Neural progenitor cell (in vitro differentiated cells): ENCODE measurements at regions not wholly inside any gene's neighbourhood (a gene's known extent, or its start where the extent isn't known, plus 50 kb on each side); places are given as distances from the start of the nearest gene placed in this dataset.

Experiments used
- DNase-seq: peaks from one replicate; pipeline ENCODE4 v3.0.0-alpha.2; 2016; ENCODE audit warnings: low spot score
- H2AFZ ChIP-seq: fragments of 200-600 bp; sonication (generic); replicated peaks from 2 replicates; pipeline ENCODE4 v1.6.1; 2016; ENCODE audit warnings: antibody characterized with exemption
- H3F3A ChIP-seq: fragments of 200-600 bp; sonication (generic); 2 replicates; pipeline ENCODE4 v1.6.1; 2016; ENCODE audit warnings: antibody characterized with exemption, low read depth
- H3K27ac ChIP-seq: fragments of 200-600 bp; sonication (generic); 2 replicates; pipeline ENCODE4 v1.5.1; 2016; ENCODE audit warnings: mild to moderate bottlenecking
- H3K27me3 ChIP-seq: fragments of 200-600 bp; sonication (generic); 2 replicates; pipeline ENCODE4 v1.6.1; 2016; ENCODE audit warnings: mild to moderate bottlenecking, moderate library complexity
- H3K36me3 ChIP-seq: fragments of 200-600 bp; sonication (generic); 2 replicates; pipeline ENCODE4 v1.5.1; 2016
- H3K4me1 ChIP-seq: fragments of 200-600 bp; sonication (generic); 2 replicates; pipeline ENCODE4 v1.6.1; 2016; ENCODE audit warnings: mixed run types
- H3K4me2 ChIP-seq: fragments of 200-600 bp; sonication (generic); 2 replicates; pipeline ENCODE4 v1.6.1; 2016
- H3K4me3 ChIP-seq: fragments of 200-600 bp; sonication (generic); 2 replicates; pipeline ENCODE4 v1.5.1; 2016
- H3K79me2 ChIP-seq: fragments of 200-600 bp; sonication (generic); 2 replicates; pipeline ENCODE4 v1.6.1; 2016; ENCODE audit warnings: low read depth
- H3K9ac ChIP-seq: fragments of 200-600 bp; sonication (generic); 2 replicates; pipeline ENCODE4 v1.6.1; 2016
- H3K9me3 ChIP-seq: fragments of 200-600 bp; sonication (generic); 2 replicates; pipeline ENCODE4 v1.5.1; 2016; ENCODE audit warnings: low read depth
- H4K20me1 ChIP-seq: fragments of 200-600 bp; sonication (generic); 2 replicates; pipeline ENCODE4 v1.6.1; 2016; ENCODE audit warnings: low read depth
- H3K27ac Mint-ChIP-seq: 3 replicates; pipeline ENCODE4 v1.8.0; 2021; ENCODE audit warnings: mixed read lengths
- H3K27me3 Mint-ChIP-seq: 2 replicates; pipeline ENCODE4 v1.8.0; 2022; ENCODE audit warnings: low read depth, mild to moderate bottlenecking, inconsistent platforms, moderate library complexity, mixed read lengths; ENCODE audit not compliant: insufficient read depth
- H3K36me3 Mint-ChIP-seq: 3 replicates; pipeline ENCODE4 v1.8.0; 2021; ENCODE audit warnings: mixed read lengths
- H3K4me1 Mint-ChIP-seq: 3 replicates; pipeline ENCODE4 v1.8.0; 2021; ENCODE audit warnings: mixed read lengths
- H3K4me3 Mint-ChIP-seq: 3 replicates; pipeline ENCODE4 v1.8.0; 2021; ENCODE audit warnings: mild to moderate bottlenecking, moderate library complexity, mixed read lengths
- H3K9me3 Mint-ChIP-seq: 3 replicates; pipeline ENCODE4 v1.8.0; 2020; ENCODE audit warnings: mixed read lengths
- CTCF ChIP-seq: fragments of 200-600 bp; sonication (generic); IDR thresholded peaks from 2 replicates; pipeline ENCODE4 v1.5.1; 2017; ENCODE audit warnings: antibody characterized with exemption, mild to moderate bottlenecking
- EZH2 ChIP-seq: fragments of 200-600 bp; sonication (generic); IDR thresholded peaks from 2 replicates; pipeline ENCODE4 v1.6.1; 2017; ENCODE audit warnings: antibody characterized with exemption, mild to moderate bottlenecking, moderate library complexity
- EZH2phosphoT487 ChIP-seq: fragments of 200-600 bp; sonication (generic); IDR thresholded peaks from 2 replicates; pipeline ENCODE4 v1.6.1; 2017; ENCODE audit warnings: antibody characterized with exemption

- H2AFZ ChIP-seq = no peak overlapping the region
- Mint-ChIP-seq H3K9me3 (peaks cover 10% of the 10 kb centered on the region), H3K27me3 (peaks cover 3% of the 10 kb centered on the region), H3K27ac (no peak overlapping the region), H3K4me3 (no peak overlapping the region), H3K4me1 (peaks cover 8% of the 10 kb centered on the region), H3K36me3 (no peaks in the 10 kb centered on the region)
- DNase-seq = no peak
- TF ChIP-seq CTCF = no peak
- no peak for TF ChIP-seq EZH2phosphoT487
- no peaks in the 10 kb centered on the region for H3K4me1 ChIP-seq
- no peaks in the 10 kb centered on the region for H3K79me2 ChIP-seq
- H3K4me3 ChIP-seq = no peak overlapping the region
- no peak overlapping the region for H3K27ac ChIP-seq
- peaks cover 7% of the 10 kb centered on the region for H3K9me3 ChIP-seq
- no peaks in the 10 kb centered on the region for H4K20me1 ChIP-seq
- H3K9ac ChIP-seq = no peak overlapping the region
- no peaks in the 10 kb centered on the region for H3F3A ChIP-seq
- H3K27me3 ChIP-seq = no peaks in the 10 kb centered on the region
- H3K36me3 ChIP-seq = no peaks in the 10 kb centered on the region
- no peak overlapping the region for H3K4me2 ChIP-seq
Observed at GRCh38 chr5:1735320-1735970, 64.2 kb downstream of the MRPL36 start.

GRCh38 chr5:1734908-1735289 is 64.7 kb downstream of the MRPL36 start:
- H3F3A ChIP-seq = no peaks in the 10 kb centered on the region
- no peaks in the 10 kb centered on the region for H4K20me1 ChIP-seq
- H3K4me2 ChIP-seq = no peak overlapping the region
- H3K4me1 Mint-ChIP-seq = peaks cover 8% of the 10 kb centered on the region
- no peaks in the 10 kb centered on the region for H3K79me2 ChIP-seq
- peaks cover 2% of the 10 kb centered on the region for H3K9me3 ChIP-seq
- H3K36me3 Mint-ChIP-seq = no peaks in the 10 kb centered on the region
- no peaks in the 10 kb centered on the region for H3K36me3 ChIP-seq
- no peak overlapping the region for H3K27ac ChIP-seq
- H3K4me3 Mint-ChIP-seq = no peak overlapping the region
- H2AFZ ChIP-seq = no peak overlapping the region
- no peak for TF ChIP-seq EZH2
- no peak for TF ChIP-seq EZH2phosphoT487
- TF ChIP-seq CTCF = no peak
- peaks cover 7% of the 10 kb centered on the region for H3K9me3 Mint-ChIP-seq
- H3K9ac ChIP-seq = no peak overlapping the region
- H3K27me3 Mint-ChIP-seq = peaks cover 3% of the 10 kb centered on the region
- no peak for DNase-seq
- no peak overlapping the region for H3K4me3 ChIP-seq
- H3K27me3 ChIP-seq = no peaks in the 10 kb centered on the region
- H3K27ac Mint-ChIP-seq = no peak overlapping the region
- no peaks in the 10 kb centered on the region for H3K4me1 ChIP-seq

- Histone ChIP-seq H3K27ac (no peak overlapping the region), H3K27me3 (no peaks in the 10 kb centered on the region), H3F3A (no peaks in the 10 kb centered on the region), H3K79me2 (no peaks in the 10 kb centered on the region), H3K9me3 (no peaks in the 10 kb centered on the region), H3K36me3 (no peaks in the 10 kb centered on the region), H3K9ac (no peak overlapping the region), H4K20me1 (no peaks in the 10 kb centered on the region), H2AFZ (no peak overlapping the region), H3K4me3 (no peak overlapping the region), H3K4me2 (no peak overlapping the region), H3K4me1 (no peaks in the 10 kb centered on the region)
- DNase-seq = no peak
- Mint-ChIP-seq H3K27ac (no peak overlapping the region), H3K4me1 (peaks cover 8% of the 10 kb centered on the region), H3K4me3 (no peak overlapping the region), H3K9me3 (peaks cover 4% of the 10 kb centered on the region), H3K27me3 (peaks cover 3% of the 10 kb centered on the region), H3K36me3 (no peaks in the 10 kb centered on the region)
- TF ChIP-seq EZH2phosphoT487 = no peak
- TF ChIP-seq EZH2 = no peak
- no peak for TF ChIP-seq CTCF
Observed at GRCh38 chr5:1734271-1734907, 65.2 kb downstream of the MRPL36 start.
